ENCODE measurements at regions not wholly inside any gene's neighbourhood (a gene's known extent, or its start where the extent isn't known, plus 50 kb on each side); places are given as distances from the start of the nearest gene placed in this dataset.

DNA sequence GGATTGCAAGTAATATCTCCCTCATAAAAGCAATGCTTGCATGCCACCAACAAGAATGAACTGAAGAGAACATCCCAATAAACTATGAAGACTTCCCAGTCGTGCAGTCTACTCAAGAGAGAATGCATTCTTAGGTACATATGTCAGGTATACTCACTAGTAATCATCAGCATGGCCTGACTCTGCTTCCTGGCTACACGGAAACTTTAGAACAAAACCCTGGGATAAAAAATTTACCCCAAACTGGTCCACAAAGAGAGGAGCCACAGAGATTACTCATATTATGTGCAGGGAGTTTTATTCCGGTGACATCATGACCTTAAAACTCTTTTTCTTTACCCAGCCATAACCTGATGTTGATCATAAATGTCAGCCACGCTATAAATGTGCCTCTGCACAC is 57.5 kb upstream of the PAPPA start:
- in situ Hi-C loops (cut with MboI) = no loop called here
- Histone ChIP-seq H3K4me1 (ENCODE audit: insufficient read depth) (peaks cover 38% of the 10 kb centered on the region), H3K27me3 (replicated peaks; ENCODE audit: insufficient read depth) (no peaks in the 10 kb centered on the region), H2AFZ (no peak overlapping the region), H3F3A (ENCODE audit: insufficient read depth) (peaks cover 32% of the 10 kb centered on the region), H4K20me1 (ENCODE audit: insufficient read depth) (no peaks in the 10 kb centered on the region), H3K36me3 (ENCODE audit: low read depth) (no peaks in the 10 kb centered on the region), H3K79me2 (ENCODE audit: insufficient read depth) (no peaks in the 10 kb centered on the region), H3K27ac (0 out of 2 replicates have a peak overlapping the region, but pooled peaks have one; percentile 22), H3K9ac (no peak overlapping the region), H3K9me2 (ENCODE audit: insufficient read depth) (no peaks in the 10 kb centered on the region), H3K9me3 (ENCODE audit: low read depth) (no peaks in the 10 kb centered on the region), H3K4me2 (ENCODE audit: unreplicated experiment) (no peak overlapping the region), H3K4me3 (no peak overlapping the region)
- peak; percentile 59 for DNase-seq
- WGBS, 2 experiments (ENCODE audit: low coverage in 1 of 2, low lambda C conversion rate in 2 of 2, missing lambda C conversion rate in 2 of 2) = 59 to 64% methylated on average over 4 of the region's 4 CpGs
- TF ChIP-seq EZH2 (IDR thresholded peaks at IDR 0.05; ENCODE audit: insufficient read depth, poor library complexity, severe bottlenecking) (no peak), EZH2phosphoT487 (IDR thresholded peaks at IDR 0.05; ENCODE audit: insufficient read depth, low read depth) (no peak)

GRCh38 chr9:116096853-116097252 is 56.7 kb upstream of the PAPPA start:
- H3K4me1 ChIP-seq (ENCODE audit: insufficient read depth) = peaks cover 46% of the 10 kb centered on the region
- H4K20me1 ChIP-seq (ENCODE audit: insufficient read depth) = no peaks in the 10 kb centered on the region
- H3K4me2 ChIP-seq (ENCODE audit: unreplicated experiment) = no peak overlapping the region
- no peak overlapping the region for H3K9ac ChIP-seq
- H3K27ac ChIP-seq = no peak overlapping the region
- no peak for DNase-seq
- H3K27me3 ChIP-seq (replicated peaks; ENCODE audit: insufficient read depth) = no peaks in the 10 kb centered on the region
- no peaks in the 10 kb centered on the region for H3K9me3 ChIP-seq (ENCODE audit: low read depth)
- no peak overlapping the region for H2AFZ ChIP-seq
- H3K36me3 ChIP-seq (ENCODE audit: low read depth) = no peaks in the 10 kb centered on the region
- in situ Hi-C loops (cut with MboI) = no loop called here
- no peak overlapping the region for H3K4me3 ChIP-seq
- no peak for TF ChIP-seq EZH2phosphoT487 (IDR thresholded peaks at IDR 0.05; ENCODE audit: insufficient read depth, low read depth)
- TF ChIP-seq EZH2 (IDR thresholded peaks at IDR 0.05; ENCODE audit: insufficient read depth, poor library complexity, severe bottlenecking) = no peak
- no peaks in the 10 kb centered on the region for H3K79me2 ChIP-seq (ENCODE audit: insufficient read depth)
- H3F3A ChIP-seq (ENCODE audit: insufficient read depth) = peaks cover 40% of the 10 kb centered on the region
- no peaks in the 10 kb centered on the region for H3K9me2 ChIP-seq (ENCODE audit: insufficient read depth)
- WGBS, 2 experiments (ENCODE audit: low coverage in 1 of 2, low lambda C conversion rate in 2 of 2, missing lambda C conversion rate in 2 of 2) = 34 to 35% methylated on average over 3 of the region's 3 CpGs

DNA sequence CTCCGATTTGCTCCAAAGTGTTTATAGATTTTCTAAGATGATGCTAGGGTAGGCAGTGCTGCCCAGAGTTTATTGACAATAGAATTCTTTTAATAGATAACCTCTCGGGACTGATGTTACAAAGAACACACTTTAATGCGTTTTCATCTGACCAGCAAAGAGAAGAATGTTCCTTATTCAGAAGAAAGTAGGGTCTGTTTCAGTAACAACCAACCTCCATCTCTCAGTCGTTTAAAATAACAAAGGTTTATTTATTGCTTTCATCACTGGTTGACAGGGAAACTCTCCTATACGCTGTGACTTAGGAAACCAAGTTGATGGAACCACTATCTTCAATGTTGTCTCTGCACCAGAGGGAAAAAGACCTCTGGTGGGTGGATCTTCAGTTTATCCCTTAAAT is 55.1 kb upstream of the PAPPA start:
- H3K9me2 ChIP-seq (ENCODE audit: insufficient read depth) = no peaks in the 10 kb centered on the region
- no peak overlapping the region for H3K27ac ChIP-seq
- no peaks in the 10 kb centered on the region for H3K9me3 ChIP-seq (ENCODE audit: low read depth)
- no peaks in the 10 kb centered on the region for H4K20me1 ChIP-seq (ENCODE audit: insufficient read depth)
- no peak overlapping the region for H3K4me3 ChIP-seq
- peaks cover 50% of the 10 kb centered on the region for H3F3A ChIP-seq (ENCODE audit: insufficient read depth)
- in situ Hi-C loops (cut with MboI) = no loop called here
- H3K27me3 ChIP-seq (replicated peaks; ENCODE audit: insufficient read depth) = no peaks in the 10 kb centered on the region
- no peak overlapping the region for H3K9ac ChIP-seq
- peaks cover 52% of the 10 kb centered on the region for H3K4me1 ChIP-seq (ENCODE audit: insufficient read depth)
- WGBS, 2 experiments (ENCODE audit: low coverage in 1 of 2, low lambda C conversion rate in 2 of 2, missing lambda C conversion rate in 2 of 2) = 88% methylated on average over 5 of the region's 5 CpGs
- H3K36me3 ChIP-seq (ENCODE audit: low read depth) = no peaks in the 10 kb centered on the region
- DNase-seq = no peak
- TF ChIP-seq EZH2 (IDR thresholded peaks at IDR 0.05; ENCODE audit: insufficient read depth, poor library complexity, severe bottlenecking) = no peak
- TF ChIP-seq EZH2phosphoT487 (IDR thresholded peaks at IDR 0.05; ENCODE audit: insufficient read depth, low read depth) = no peak
- H2AFZ ChIP-seq = no peak overlapping the region
- no peak overlapping the region for H3K4me2 ChIP-seq (ENCODE audit: unreplicated experiment)
- H3K79me2 ChIP-seq (ENCODE audit: insufficient read depth) = no peaks in the 10 kb centered on the region

- in situ Hi-C loops (cut with MboI) = no loop called here
- peaks cover 63% of the 10 kb centered on the region for H3F3A ChIP-seq (ENCODE audit: insufficient read depth)
- WGBS, 2 experiments (ENCODE audit: low coverage in 1 of 2, low lambda C conversion rate in 2 of 2, missing lambda C conversion rate in 2 of 2) = 60 to 70% methylated on average over 1 of the region's 1 CpG
These were observed 53.8 kb upstream of the PAPPA start for GRCh38 chr9:116099821-116100220.

DNA sequence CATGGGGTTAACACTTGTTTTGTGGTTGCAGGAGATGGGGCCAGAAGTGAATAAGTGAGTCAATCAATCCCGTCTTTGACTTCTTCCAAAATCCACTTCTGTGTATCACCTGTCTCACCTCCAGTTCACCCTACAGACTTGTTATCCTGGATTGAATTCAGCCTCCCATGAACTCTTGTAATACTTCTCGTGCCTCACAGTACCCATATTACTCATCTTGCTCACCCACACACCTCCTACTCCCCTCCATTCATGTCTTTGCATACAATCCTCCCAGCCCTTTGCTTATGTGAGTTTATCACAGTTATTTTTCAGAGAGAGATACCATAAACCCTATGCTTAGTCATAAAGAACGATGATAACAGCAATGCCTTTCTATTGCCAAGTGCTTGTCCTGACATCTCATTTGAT is 52.9 kb upstream of the PAPPA start:
- H3K4me3 ChIP-seq = no peak overlapping the region
- in situ Hi-C loops (cut with MboI) = no loop called here
- peak overlapping the region; percentile 3 for H3K4me2 ChIP-seq (ENCODE audit: unreplicated experiment)
- peak overlapping the region; percentile 57 for H3K27ac ChIP-seq
- no peak overlapping the region for H2AFZ ChIP-seq
- H3K79me2 ChIP-seq (ENCODE audit: insufficient read depth) = no peaks in the 10 kb centered on the region
- peaks cover 57% of the 10 kb centered on the region for H3K4me1 ChIP-seq (ENCODE audit: insufficient read depth)
- H4K20me1 ChIP-seq (ENCODE audit: insufficient read depth) = no peaks in the 10 kb centered on the region
- H3K9me2 ChIP-seq (ENCODE audit: insufficient read depth) = no peaks in the 10 kb centered on the region
- WGBS, 2 experiments (ENCODE audit: low coverage in 1 of 2, low lambda C conversion rate in 2 of 2, missing lambda C conversion rate in 2 of 2) = 6 to 12% methylated on average over 3 of the region's 3 CpGs
- H3K9me3 ChIP-seq (ENCODE audit: low read depth) = no peaks in the 10 kb centered on the region
- no peaks in the 10 kb centered on the region for H3K36me3 ChIP-seq (ENCODE audit: low read depth)
- no peak overlapping the region for H3K9ac ChIP-seq
- no peaks in the 10 kb centered on the region for H3K27me3 ChIP-seq (replicated peaks; ENCODE audit: insufficient read depth)
- peaks cover 58% of the 10 kb centered on the region for H3F3A ChIP-seq (ENCODE audit: insufficient read depth)
- peak; percentile 75 for DNase-seq
- TF ChIP-seq EZH2 (IDR thresholded peaks at IDR 0.05; ENCODE audit: insufficient read depth, poor library complexity, severe bottlenecking) (no peak), EZH2phosphoT487 (IDR thresholded peaks at IDR 0.05; ENCODE audit: insufficient read depth, low read depth) (no peak)

More at GRCh38 chr9:116099821-116100220, 53.8 kb upstream of the PAPPA start:
- Histone ChIP-seq H3K4me3 (no peak overlapping the region), H3K27ac (peak overlapping the region; percentile 57), H3K27me3 (replicated peaks; ENCODE audit: insufficient read depth) (no peaks in the 10 kb centered on the region), H3K9me3 (ENCODE audit: low read depth) (no peaks in the 10 kb centered on the region), H4K20me1 (ENCODE audit: insufficient read depth) (no peaks in the 10 kb centered on the region), H3K9ac (no peak overlapping the region), H3K79me2 (ENCODE audit: insufficient read depth) (no peaks in the 10 kb centered on the region), H3K9me2 (ENCODE audit: insufficient read depth) (no peaks in the 10 kb centered on the region), H2AFZ (no peak overlapping the region), H3K4me1 (ENCODE audit: insufficient read depth) (peaks cover 62% of the 10 kb centered on the region), H3K4me2 (ENCODE audit: unreplicated experiment) (no peak overlapping the region), H3K36me3 (ENCODE audit: low read depth) (no peaks in the 10 kb centered on the region)
- TF ChIP-seq EZH2 (IDR thresholded peaks at IDR 0.05; ENCODE audit: insufficient read depth, poor library complexity, severe bottlenecking) (no peak), EZH2phosphoT487 (IDR thresholded peaks at IDR 0.05; ENCODE audit: insufficient read depth, low read depth) (no peak)
- peak; percentile 36 for DNase-seq
